Cardiac muscle cell (in vitro differentiated cells and primary cell): ENCODE measurements at regions not wholly inside any gene's neighbourhood (a gene's known extent, or its start where the extent isn't known, plus 50 kb on each side); places are given as distances from the start of the nearest gene placed in this dataset.

Experiments
- DNase-seq, 2 donors: peaks; one replicate each; pipeline versions ENCODE4 v3.0.0 to v3.0.0-alpha.2; 2010 to 2017; ENCODE audit warnings: low read depth in 1 of 2, low spot score in 1 of 2
- H3K27ac ChIP-seq: fragments of 200-600 bp; sonication (generic); 2 replicates; pipeline ENCODE4 v1.5.1; 2016
- H3K27me3 ChIP-seq: fragments of 200-600 bp; sonication (generic); 2 replicates; pipeline ENCODE4 v1.6.0; 2016; ENCODE audit warnings: control low read depth
- H3K36me3 ChIP-seq: fragments of 200-600 bp; sonication (generic); 2 replicates; pipeline ENCODE4 v1.5.1; 2016; ENCODE audit warnings: control low read depth
- H3K4me1 ChIP-seq: fragments of 200-600 bp; sonication (generic); 2 replicates; pipeline ENCODE4 v1.8.1; 2017; ENCODE audit warnings: low read depth, mild to moderate bottlenecking, mixed run types
- H3K4me3 ChIP-seq: fragments of 200-600 bp; sonication (generic); 2 replicates; pipeline ENCODE4 v1.5.1; 2016; ENCODE audit warnings: mild to moderate bottlenecking
- H3K9me3 ChIP-seq: fragments of 200-600 bp; sonication (generic); 2 replicates; pipeline ENCODE4 v1.5.1; 2017; ENCODE audit warnings: low read depth, mild to moderate bottlenecking, control low read depth
- TF ChIP-seq, protein P1 (sequence below): IDR thresholded peaks from 2 replicates; pipeline ENCODE4 v1.5.1; 2012; ENCODE audit warnings: low read depth, mild to moderate bottlenecking, low read length

- H3K4me1 ChIP-seq: peaks cover 15% of the 10 kb centered on the region
- H3K4me3 ChIP-seq: no peak overlapping the region
- no peaks in the 10 kb centered on the region for H3K27me3 ChIP-seq
- no peaks in the 10 kb centered on the region for H3K9me3 ChIP-seq
- no peak for DNase-seq
- TF ChIP-seq, protein P1, sequence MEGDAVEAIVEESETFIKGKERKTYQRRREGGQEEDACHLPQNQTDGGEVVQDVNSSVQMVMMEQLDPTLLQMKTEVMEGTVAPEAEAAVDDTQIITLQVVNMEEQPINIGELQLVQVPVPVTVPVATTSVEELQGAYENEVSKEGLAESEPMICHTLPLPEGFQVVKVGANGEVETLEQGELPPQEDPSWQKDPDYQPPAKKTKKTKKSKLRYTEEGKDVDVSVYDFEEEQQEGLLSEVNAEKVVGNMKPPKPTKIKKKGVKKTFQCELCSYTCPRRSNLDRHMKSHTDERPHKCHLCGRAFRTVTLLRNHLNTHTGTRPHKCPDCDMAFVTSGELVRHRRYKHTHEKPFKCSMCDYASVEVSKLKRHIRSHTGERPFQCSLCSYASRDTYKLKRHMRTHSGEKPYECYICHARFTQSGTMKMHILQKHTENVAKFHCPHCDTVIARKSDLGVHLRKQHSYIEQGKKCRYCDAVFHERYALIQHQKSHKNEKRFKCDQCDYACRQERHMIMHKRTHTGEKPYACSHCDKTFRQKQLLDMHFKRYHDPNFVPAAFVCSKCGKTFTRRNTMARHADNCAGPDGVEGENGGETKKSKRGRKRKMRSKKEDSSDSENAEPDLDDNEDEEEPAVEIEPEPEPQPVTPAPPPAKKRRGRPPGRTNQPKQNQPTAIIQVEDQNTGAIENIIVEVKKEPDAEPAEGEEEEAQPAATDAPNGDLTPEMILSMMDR: no peak
- no peak overlapping the region for H3K27ac ChIP-seq
- no peaks in the 10 kb centered on the region for H3K36me3 ChIP-seq
These were observed 118.9 kb downstream of the C12orf75 start for GRCh38 chr12:105449431-105449830.

- no peaks in the 10 kb centered on the region for H3K9me3 ChIP-seq
- no peak overlapping the region for H3K27ac ChIP-seq
- DNase-seq: no peak
- H3K36me3 ChIP-seq: no peaks in the 10 kb centered on the region
- H3K4me3 ChIP-seq: no peak overlapping the region
- no peaks in the 10 kb centered on the region for H3K27me3 ChIP-seq
- no peaks in the 10 kb centered on the region for H3K4me1 ChIP-seq
- TF ChIP-seq, protein P1: no peak
These were observed 120.7 kb downstream of the C12orf75 start for GRCh38 chr12:105451211-105451610.

GRCh38 chr12:105451798-105452197, 121.3 kb downstream of the C12orf75 start:
- Histone ChIP-seq H3K4me3 (no peak overlapping the region), H3K4me1 (no peaks in the 10 kb centered on the region), H3K36me3 (no peaks in the 10 kb centered on the region), H3K9me3 (no peaks in the 10 kb centered on the region), H3K27me3 (no peaks in the 10 kb centered on the region), H3K27ac (no peak overlapping the region)
- TF ChIP-seq, protein P1: no peak
- DNase-seq: no peak

DNA sequence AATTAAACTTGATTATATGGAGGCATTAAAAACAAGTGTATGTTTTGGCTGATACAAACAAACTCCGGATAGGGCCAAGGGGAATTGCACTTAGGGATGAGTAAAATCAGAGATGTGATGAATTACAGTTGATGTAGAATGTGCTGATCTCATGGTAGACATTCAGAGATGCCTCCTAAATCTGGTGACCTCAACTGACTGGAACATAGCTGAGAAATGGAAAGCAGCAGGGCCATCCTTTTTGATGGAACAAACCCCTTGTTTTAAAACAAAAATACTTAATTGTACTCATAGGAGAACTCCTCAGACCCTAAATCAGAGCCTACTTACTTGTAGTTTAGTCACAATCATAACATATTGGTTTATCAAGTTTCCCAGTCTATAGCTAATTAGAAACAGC, 122.8 kb downstream of the C12orf75 start:
- Histone ChIP-seq H3K36me3 (no peaks in the 10 kb centered on the region), H3K27ac (no peak overlapping the region), H3K4me1 (peaks cover 4% of the 10 kb centered on the region), H3K27me3 (no peaks in the 10 kb centered on the region), H3K9me3 (no peaks in the 10 kb centered on the region), H3K4me3 (no peak overlapping the region)
- TF ChIP-seq, protein P1: no peak
- no peak for DNase-seq

DNA sequence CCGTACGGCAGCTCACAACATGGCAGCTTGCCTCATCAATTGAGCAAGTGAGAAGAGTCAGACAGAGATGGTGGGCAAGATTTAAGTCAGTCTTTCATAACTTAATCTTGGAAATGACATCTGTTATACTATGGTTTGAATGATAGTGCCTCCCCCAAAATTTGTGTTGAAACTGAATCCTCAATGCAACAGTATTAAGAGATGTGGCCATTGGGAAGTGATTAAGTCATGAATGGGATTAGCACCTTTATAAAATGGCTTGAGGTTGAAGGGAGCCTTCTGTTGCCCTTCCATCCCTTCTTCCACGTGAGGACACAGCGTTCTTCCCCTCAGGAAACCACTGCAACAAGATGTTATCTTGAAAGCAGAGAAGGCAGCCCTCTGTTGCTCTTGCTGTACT, 124.2 kb downstream of the C12orf75 start:
- Histone ChIP-seq H3K27me3 (no peaks in the 10 kb centered on the region), H3K36me3 (no peaks in the 10 kb centered on the region), H3K4me1 (peaks cover 5% of the 10 kb centered on the region), H3K27ac (no peak overlapping the region), H3K4me3 (no peak overlapping the region), H3K9me3 (no peaks in the 10 kb centered on the region)
- TF ChIP-seq, protein P1: no peak
- no peak for DNase-seq

DNA sequence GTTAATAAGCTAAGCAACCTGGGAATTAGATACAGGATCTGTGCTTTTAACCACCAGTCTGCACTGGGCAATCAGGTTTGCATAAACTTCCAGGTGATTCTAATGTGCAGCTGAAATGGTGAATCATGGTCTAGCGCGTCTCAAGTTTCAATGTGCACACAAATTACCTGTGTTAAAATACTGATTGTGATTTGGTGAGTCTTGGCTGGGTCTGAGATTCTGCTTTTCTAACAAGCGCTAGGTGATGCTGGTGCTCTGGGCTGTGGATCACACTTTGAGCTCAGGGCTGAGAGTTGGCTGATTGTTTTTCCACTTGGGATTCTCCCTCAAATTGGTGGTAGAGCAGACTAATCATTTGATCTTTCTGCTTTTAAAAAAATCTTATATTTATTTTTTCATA, 124.8 kb downstream of the C12orf75 start:
- Histone ChIP-seq H3K4me3 (no peak overlapping the region), H3K27me3 (no peaks in the 10 kb centered on the region), H3K36me3 (no peaks in the 10 kb centered on the region), H3K9me3 (no peaks in the 10 kb centered on the region), H3K27ac (no peak overlapping the region), H3K4me1 (peaks cover 11% of the 10 kb centered on the region)
- TF ChIP-seq, protein P1: no peak
- DNase-seq: no peak
